ENCODE measurements at regions not wholly inside any gene's neighbourhood (a gene's known extent, or its start where the extent isn't known, plus 50 kb on each side); places are given as distances from the start of the nearest gene placed in this dataset.
A peak's percentile ranks its signal among the peaks of the same experiment; 100 is the strongest.

DNA sequence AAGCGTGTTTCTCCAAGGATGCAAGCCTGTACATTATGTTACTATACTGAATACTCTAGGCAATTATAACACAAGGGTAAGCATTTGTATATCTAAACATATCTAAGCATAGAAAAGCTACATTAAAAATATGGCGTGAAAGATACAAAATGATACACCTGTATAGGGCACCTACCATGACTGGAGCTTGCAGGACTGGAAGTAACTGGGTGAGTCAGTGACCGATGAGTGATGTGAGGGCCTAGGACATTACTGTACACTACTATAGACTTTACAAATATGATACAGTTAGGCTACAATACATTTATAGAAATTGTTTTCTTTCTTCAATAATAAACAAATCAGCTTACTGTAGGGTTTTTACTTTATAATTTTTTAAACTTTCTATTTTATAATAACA lies 1127.2 kb upstream of the LRRN3 start:
- DNase-seq, result no peak

DNA sequence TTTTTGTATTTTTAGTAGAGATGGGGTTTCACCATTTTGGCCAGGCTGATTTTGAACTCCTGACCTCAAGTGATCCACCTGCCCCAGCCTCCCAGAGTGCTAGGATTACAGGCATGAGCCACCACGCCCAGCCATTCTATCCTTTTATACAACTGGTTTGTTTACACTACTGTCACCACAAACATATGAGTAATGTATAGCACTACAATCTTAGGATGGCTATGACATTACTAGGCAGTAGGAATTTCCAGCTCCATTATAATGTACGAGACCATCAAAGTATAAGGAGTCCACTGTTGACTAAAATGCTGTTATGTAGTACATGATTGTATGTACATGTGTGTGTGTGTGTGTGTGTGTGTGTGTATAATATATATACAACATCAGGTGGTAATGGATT lies 1126.1 kb upstream of the LRRN3 start:
- no peak for DNase-seq

DNA sequence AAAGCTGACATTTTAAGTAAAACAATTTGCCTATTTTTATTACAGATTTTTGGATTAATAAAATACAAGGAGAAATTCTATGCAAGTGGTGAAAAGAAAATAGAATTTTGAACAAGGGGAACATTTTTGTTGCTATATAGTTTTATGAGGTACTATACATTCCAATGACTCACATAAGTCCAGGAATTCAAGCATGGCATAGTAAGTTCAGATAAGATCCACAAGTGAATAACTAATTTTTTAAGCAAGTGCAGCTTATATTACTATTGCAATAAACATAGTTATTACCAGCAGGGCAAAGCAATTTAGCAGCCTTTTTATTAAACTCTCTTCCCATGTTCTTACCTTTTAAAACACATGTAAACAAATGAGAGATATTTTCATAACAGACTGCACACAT lies 1123.5 kb upstream of the LRRN3 start:
- DNase-seq, result no peak

DNA sequence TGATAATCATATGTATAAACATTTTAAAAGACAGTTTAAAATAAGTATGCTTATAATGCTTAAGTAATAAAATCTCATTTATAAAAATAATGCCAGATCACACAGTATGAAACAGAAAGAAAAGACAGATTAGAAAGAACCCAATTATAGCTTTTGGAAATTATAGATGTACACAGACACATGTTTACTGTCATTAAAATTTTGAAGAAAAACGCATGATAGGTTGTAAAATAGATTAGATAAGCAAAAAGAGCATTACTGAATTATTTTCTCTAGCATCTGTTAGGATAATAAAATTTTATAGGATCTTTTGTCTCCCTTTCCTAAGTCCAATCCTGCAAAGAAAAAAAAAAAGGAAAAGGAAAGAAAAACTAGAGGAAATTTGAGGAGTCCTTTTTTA lies 1107.3 kb upstream of the LRRN3 start:
- no peak for DNase-seq

DNA sequence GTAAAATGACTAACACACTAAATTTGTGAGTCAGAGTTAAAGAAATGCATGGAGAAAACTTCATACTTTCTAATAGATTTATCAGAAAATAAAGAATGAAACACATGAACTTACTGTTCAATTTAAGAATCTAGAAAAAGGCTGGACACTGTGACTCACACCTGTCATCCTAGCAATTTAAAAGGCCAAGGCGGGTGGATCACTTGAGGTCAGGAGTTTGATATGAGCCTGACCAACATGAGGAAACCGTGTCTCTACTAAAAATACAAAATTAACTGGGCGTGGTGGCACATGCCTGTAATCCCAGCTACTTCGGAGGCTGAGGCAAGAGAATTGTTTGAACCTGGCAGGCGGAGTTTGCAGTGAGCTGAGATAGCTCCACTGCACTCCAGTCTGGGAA lies 1106.2 kb upstream of the LRRN3 start:
- no peak for DNase-seq

DNA sequence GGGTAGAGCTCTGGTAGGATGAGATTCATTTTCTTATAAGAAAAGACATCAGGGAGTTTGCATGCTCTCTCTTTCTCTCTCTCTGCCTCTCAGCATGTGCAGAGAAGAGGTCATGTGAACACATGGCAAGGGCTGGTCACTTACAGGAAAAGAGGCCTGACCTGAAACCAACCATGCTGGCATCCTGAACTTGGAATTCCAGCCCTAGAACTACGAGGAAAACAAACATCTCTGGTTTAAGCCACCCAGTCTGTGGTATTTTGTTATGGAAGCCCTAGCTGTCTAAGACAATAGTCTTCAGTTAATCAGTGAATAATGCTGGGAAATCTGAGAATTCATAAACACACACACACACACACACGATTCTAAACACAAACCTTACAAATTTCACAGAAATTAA lies 1104.2 kb upstream of the LRRN3 start:
- no peak for DNase-seq

DNA sequence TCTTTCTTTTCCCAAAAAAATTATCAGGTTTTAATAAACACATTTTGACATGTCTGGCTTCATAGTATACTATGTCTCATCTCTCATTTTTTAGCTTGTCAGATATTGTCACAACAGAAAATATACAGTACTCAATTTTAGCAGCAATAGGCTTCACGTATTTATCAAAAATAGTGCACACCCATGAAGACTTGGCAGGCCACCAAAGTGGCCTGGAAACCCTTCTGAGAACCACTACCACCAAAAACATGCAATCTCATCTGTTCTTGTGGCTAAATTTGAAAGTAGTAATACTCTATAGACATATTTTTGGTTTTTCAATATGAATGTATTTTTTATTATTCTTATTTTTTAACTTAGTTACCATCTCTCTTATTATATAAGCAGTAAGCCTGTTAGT lies 1094.5 kb upstream of the LRRN3 start:
- no peak for DNase-seq

DNA sequence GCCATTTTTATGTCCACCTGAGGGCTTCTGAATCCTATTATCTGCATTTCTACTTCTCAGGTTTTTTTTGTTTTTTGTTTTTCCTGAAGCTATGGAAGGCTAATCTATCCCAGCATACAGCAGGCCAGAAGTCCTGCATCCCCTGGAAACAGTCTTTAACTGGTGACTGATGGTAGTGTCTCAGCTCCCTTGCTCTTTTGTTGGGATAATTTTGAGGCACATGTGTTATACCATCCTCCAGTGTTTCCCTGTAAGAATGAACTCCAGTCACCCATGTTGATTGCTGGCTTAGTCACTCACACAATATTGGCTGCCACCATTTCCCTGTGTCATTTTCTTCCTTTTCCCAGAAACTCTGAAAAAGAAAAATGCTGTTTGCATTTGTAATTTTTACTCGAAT lies 1094.0 kb upstream of the LRRN3 start:
- DNase-seq, result no peak

DNA sequence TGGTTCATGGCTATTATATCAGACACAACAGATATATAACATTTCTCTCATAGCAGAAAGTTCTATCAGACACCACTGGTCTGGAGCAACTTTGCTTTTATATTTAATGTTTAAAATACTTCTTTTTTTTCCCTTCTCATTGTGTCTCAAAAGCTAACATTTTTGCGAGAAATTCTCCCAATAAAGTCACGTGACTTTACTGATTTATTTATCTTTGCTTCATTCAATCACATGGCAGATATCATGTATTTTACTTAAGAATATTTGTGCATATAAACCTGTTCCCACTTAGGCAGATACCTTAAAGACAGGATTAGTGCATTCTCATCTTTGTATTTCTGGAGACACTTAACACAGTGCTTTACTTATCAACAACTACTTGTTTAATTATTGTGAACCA lies 1093.1 kb upstream of the LRRN3 start:
- DNase-seq, result no peak

DNA sequence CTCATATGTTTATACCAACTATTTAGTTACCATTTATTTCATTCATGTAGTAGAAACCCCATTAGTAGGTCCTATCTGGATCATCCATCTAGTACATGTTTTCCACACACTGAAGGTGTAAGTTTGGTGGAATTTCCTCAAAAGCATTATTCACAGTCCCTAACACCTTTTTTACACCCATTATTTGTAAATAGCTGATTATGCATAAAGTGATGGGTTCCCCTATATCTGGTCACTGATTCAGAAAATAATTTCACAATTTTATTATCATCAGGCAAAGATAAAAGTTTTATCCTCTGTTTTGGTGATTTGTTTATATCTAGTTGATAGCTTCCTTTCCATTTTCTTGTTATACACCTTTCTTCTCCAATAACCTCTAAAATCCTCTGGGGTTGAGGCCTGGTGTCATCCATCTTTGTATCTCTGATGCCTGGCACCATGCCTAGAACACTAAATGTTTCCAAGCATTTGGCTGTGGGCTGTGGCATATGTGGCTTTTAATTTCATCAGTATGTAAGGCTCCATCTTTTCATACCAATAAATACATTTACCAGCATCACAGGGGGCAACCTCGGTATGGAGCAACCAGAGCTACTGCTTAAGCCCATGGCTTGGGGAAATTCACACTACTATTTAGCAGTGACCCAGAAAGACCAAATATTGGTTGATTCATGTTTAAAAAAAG lies 1089.5 kb upstream of the LRRN3 start:
- DNase-seq, result no peak

DNA sequence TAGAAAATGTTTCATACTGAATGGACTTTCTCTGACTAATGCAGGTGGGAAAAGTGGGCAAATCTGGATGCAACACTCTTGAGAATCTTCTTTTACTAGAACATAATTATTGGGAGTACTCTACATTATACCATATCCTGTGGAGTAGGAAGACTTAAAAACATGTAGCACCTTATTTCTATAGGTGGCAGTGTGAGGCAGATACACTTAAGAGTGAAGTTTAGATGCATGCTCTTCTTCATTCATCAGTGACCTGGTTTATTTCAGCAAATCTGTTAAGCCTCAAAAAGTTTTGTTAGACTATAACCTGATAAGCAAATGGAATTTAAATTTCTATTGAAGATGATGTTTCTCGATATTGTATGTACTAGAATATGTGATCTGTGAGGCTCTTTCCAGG lies 1087.1 kb upstream of the LRRN3 start:
- peak in 1 of 2 experiments; percentile 2 for DNase-seq

DNA sequence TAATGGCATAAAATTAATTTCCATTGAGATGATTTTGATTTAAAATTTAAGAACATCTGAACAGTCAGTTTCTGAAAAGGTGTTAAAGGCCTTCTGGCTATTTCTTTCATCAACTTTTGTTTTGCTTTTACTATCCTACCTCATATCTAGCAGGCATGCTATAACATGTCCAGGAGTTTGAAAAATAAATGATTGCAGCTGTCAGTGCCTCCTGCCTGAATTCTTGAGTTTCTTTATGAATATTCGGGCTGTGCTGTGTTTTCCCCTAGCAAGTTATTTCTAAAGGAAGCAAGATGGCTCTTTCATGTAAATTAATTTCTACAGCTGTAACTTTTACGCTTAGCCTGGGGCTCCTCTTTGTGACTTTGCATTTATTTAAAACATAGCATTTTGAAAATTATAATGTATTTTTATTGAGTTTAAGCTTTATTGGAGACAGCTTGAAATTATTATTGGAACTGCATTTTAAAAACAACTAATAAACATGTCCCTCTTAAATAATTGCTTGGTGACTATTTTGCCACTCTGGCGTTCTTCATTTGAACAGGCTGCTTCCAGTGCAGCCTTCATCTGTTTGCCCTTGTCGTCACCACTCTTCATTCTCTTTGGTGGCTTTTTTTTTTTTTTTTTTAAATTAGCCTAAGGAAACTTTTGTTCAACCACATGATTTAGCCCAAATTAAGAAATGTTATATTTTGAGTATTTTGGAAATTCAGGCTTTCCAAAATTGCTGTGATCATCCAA lies 1083.4 kb upstream of the LRRN3 start:
- no peak for DNase-seq

DNA sequence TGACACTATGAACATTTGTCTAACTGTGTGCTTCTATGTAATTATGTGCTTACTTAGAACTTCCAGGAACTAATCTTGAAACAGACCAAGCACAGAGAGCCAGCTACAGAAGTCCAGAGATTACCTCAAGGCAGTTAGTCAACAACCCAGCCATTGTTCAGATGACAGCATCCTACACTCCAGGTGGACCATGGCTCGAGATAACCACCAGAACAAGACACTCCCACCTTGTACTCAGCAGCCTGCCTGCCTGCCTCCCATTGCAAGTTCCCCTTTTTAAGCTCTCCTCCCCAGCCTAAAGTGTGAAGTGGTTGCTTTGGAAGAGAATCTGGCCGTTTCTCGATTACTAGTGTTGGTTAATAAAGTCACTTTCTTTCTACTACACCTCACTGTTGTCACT lies 1080.6 kb upstream of the LRRN3 start:
- peak; percentile 56 to 71 for DNase-seq

DNA sequence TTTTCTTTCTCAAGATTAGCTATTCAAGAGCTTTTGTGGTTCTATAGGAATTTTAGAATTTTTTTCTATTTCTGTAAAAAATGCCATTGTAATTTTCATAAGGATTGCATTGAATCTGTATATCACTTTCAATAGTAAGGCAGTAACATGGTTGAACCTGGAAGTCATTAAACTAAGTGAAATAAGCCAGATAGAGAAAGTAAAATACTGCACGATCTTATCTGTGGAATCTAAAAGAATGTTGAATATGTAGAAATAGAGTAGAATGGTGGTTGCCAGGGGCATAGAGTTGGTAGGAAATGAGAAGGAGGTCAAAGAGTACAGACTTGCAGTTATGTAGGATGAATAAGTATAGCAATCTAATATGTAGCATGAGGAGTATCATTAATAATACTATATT lies 1073.5 kb upstream of the LRRN3 start:
- DNase-seq, result no peak

DNA sequence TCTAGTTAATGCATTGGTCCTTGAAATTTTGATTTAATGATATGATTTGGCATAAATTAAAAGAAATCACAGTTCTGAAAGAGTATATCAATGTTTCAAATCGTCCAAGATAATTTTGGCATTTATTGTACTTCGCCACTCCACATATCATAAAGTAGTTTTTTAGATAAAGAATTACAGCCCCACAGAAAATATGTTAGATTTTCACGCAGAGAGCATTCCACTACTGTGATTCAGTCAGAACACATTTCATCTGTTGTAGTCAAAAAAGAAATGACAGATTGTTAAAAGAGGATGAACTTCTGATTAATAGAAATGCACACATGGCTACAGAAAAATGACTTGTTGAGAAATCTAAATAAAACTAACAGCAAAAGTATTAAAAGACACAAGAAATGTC lies 1063.5 kb upstream of the LRRN3 start:
- no peak for DNase-seq

DNA sequence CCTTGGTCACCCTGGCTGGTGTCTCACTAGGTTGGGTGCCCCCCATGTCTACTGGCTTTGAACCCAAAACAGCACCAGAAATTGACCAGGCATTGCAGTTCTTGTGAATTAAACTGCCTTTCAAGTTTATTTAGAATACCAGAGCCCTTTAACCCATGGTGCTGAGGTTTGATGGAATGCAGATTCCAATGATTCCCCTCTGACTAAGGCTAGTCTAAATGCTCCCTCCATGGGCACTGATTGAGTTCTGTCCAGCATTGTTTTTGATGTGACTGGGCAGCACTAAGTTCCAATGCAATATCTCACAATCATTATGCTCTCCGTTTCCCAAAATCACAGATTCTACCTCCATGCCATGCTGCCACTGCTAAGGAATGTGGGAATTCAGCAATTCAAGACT lies 1047.4 kb upstream of the LRRN3 start:
- DNase-seq, result no peak

DNA sequence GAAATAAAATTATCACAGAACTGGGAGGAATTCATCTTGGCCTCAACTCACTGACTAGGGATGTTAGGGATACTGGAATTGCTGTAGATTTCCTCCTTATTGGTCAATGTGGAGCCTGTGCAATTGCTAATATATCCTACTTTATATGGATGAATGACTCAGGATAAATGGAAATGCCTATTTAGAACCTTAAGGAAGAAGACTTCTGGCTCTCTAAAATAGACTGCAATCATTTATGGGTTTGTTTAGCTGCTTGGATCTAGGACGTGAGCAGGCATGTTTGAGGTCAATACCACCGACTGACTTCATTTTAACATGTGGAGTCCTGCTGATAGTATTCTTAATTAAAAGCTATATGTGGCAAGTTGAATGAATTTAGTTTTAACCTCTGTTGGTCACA lies 1040.1 kb upstream of the LRRN3 start:
- no peak for DNase-seq

DNA sequence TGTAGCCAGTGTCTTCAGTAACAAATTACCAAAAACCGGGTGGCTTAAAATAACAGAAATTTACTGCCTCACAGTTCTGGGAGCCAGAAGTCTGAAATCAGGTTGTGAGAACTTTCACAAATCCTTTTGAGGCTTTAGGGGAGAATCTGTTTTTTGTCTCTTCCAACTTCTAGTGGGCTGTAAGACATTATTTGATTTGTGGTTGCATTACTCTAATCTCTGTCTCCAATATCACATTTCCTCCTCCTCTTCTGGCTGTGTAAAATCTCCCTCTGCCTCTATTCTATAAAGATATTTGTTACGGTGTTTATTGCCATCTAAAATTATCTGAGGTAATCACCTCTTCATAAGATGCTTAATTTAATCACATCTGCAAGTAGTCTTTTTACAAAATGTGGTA lies 1039.6 kb upstream of the LRRN3 start:
- no peak for DNase-seq

DNA sequence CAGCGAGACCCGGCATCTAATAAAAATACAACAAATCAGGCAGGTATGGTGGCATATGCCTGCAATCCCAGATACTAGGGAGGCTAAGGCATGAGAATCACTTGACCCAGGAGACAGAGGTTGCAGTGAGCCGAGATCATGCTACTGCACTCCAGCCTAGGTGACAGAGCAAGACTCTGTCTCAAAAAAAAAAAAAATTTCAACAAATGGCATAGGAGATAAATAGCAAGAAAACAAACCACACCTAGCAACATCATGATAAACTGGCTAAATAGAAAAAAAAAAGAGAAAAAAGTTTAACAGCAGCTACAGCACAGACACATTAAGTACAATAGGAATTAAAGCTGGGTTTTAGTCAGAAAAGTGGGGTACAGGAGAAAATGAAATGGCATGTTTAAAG lies 1034.6 kb upstream of the LRRN3 start:
- DNase-seq, result no peak

DNA sequence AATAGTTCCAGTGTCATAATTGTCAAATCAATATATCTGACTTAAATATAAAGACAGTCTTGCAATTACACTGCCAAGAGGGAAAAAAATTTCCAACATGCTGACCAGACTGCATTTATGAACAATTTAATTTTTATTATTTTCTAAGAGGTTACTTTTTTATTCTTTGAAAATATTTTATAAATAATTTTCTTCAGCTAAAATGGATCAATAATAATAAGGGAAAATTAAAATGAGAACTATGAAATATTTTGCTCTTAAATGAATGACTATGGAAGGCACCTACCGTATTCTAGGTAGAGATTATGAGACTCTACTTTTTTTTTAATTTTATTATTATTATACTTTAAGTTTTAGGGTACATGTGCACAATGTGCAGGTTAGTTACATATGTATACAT lies 1032.5 kb upstream of the LRRN3 start:
- no peak for DNase-seq

DNA sequence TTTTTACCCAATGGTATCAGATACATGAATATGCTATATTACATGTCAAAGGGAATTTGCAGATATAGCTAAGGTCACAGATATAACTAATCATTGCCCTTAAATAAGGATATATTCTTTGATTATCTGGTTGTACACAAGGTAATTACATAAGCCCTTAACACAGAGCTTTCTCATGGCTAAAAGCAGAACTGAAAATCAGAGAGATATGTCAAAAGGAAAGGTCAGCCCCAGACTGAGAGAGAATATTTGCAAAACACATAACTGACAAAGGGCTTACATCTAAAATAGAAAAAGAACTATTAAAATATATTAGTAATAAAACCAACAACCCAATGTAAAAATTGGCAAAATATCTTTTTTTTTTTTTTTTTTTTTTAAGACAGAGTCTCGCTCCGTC lies 1029.5 kb upstream of the LRRN3 start:
- DNase-seq, result no peak

DNA sequence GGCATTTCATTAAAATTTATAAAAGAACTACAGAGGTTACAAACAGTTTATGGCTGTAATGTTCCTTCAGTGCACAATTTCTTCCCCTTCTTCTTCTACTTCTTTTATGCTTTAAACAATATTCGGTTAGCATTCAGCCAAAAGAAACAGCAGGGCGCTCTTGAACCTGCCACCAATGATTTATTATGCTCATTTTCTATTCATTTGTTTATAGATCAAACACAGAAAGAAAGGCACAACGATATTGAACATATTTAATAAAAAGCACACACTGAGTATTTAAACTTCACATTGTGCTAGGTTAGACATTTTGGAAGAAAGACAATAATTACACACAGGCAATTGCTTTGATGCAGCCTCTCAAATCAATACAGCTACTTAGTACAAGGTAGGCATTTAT lies 1025.8 kb upstream of the LRRN3 start:
- DNase-seq, result no peak

DNA sequence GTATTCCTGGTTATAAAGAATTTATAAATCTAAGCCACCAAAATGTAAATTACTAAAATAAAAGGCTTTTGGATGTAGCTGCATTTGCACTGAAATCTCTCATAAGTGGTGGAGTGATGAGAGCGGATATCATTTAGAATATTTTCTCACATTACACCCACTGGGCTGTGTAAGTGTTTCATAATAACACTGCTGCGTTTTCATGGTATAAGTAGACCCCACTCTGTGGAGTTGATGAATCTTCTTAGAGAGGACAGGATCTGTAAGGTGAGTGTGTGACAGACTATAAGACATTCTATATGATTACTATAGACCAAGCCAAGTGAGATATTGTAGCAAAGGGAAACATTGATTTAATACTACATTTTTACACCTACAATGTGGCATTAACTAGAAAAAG lies 1024.1 kb upstream of the LRRN3 start:
- DNase-seq, result no peak

DNA sequence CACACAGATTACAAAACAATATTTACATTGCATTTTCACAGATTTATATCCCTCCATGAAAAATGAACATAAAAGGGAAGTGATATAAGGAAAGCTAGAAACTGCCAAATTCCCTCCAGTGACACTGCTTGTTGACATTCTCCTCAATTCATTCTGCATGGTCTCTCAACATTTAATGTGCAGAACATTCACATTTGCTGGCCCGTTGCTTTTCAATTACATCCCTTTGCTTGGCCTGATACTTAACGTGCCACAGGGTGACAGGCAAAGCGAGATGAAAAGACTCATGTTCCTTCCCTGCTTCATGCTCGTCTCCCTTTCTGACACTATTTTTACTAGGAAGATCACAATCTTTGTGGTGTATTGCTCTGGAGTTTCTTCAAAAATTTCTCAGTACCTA lies 1019.7 kb upstream of the LRRN3 start:
- no peak for DNase-seq

DNA sequence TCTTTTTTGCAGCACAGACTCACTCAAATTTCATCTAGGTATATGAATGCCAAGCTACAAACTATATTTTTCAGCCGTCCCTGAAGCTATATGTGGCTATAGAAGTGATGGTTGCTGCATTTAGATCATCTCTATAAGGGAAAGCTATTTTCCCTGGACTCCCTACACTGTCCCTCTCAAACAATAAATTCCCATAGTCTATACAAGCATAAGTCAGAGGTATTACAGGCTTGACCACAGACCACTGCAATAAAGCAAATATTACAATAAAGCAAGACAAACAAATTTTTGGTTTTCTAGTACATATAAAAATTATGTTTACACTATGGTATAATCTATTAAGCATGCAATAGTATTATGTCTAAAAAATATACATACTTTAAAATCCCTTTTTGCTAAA lies 1015.5 kb upstream of the LRRN3 start:
- DNase-seq, result no peak
